NCI-H1436 (cell line): ENCODE measurements at regions not wholly inside any gene's neighbourhood (a gene's known extent, or its start where the extent isn't known, plus 50 kb on each side); places are given as distances from the start of the nearest gene placed in this dataset.
"Not testable (repeated sequence)": the region's sequence is repeated elsewhere in the genome, so short reads cannot be mapped to it uniquely, and the experiment has no call there.

ENCODE experiments used
- DNase-seq: peaks from one replicate; lab custom pipeline; 2025; lab: John Stamatoyannopoulos, UW

GRCh38 chr14:45716572-45716971, 463.6 kb upstream of the MIS18BP1 start:
- DNase-seq = no peak

GRCh38 chr14:45715946-45716345, 462.9 kb upstream of the MIS18BP1 start:
- DNase-seq = no peak

DNA sequence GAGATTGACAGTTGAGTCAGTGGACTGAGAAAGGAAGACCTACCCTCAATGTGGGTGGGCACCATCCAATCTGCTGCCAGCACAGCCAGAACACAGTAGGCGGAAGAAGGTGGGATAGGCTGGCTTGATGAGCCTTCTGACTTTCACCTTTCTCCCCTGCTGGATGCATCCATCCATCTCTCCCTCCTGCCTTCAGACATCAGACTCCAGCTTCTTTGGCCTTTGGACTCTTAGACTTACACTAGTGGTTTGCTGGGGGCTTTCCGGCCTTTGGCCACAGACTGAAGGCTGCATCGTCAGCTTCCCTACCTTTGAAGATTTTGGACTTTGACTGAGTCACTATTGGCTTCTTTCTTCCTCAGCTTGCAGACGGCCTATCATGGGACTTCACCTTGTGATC, 456.5 kb upstream of the MIS18BP1 start:
- no peak for DNase-seq

- no peak for DNase-seq
Measured at GRCh38 chr14:45705940-45706534, 453.0 kb upstream of the MIS18BP1 start.

DNA sequence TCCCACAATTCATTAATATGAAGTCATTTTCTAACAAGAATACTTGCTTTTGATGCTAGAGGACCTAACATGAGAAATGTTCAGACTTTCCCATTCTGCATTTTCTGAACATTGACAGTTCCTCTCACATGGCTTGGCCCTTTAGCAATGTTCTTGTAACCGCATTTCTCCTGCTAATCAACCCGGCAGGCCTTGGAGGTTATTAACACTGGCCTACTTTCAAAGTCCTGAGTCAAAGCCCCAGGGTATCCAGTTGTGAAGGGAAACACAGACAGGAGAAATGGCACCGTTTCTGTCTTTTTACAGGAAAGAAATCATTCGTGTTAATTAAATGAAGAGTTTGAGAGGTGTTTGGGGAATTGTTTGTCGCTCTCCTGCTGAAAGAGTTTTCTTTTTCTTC, 446.5 kb upstream of the MIS18BP1 start:
- no peak for DNase-seq

DNA sequence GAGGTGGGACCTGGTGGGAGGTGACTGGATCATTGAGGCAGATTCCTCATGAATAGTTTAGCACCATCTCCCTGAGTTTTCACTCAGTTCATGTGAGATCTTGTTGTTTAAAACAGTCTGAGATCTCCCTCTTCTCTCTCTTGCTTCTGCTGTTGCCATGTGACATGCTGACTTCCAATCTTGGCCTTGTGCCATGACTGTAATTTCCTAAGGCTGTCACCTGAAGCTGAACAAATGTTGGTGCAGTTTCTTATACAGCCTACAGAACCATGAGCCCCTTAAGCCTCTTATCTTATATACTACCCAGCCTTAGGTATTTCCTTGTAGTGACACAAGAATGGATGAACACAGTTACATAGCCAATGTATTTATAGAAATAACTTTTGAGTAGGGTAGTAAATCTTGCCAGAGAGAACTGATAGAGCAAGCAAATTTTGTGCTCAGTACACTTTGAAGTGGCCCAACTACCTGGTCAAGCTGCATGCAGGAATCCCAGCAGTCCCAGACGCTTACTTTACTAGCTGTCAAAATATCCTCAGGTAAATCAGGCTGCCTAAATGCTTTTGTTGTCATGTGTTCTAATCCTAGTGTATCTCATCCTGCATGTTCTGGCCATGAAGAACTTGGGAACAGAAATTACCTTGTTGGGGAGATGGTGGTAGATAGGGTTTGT, 445.6 kb upstream of the MIS18BP1 start:
- DNase-seq = peak; percentile 27

DNA sequence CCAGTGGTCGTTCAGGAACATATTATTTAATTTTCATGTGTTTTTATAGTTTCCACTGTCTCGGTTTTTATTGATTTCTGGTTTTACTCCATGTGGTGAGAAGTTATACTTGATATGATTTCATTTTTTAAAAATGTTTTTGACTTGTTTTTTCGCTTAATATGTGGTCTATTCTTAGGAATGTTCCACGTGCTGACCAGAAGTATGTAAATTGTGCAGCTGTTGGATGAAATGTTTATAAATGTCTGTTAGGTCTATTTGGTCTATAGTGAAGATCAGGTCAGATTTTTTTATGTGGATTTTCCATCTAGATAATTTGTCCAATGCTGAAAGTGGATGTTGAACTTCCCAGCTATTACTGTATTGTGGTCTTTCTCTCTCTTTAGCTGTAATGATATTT, 433.8 kb upstream of the MIS18BP1 start:
- DNase-seq = no peak

DNA sequence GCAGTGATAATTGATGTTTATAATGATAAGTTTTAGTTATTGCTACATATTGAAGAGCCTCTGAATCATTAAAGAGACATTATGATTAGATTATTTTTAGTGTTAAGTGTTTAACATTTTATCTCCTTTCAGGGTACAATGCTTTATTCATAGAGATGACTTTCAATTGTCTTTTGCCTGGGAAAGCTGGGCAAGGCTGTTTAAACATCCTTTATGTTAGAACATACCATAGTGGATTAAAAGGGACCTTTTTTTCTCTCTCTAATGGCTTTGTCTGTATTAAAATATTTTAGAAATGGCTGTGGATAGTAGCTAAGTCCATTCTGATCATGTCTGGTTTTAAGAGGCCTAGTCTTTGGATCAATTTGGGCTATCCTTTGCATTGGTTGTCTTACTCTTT, 427.5 kb upstream of the MIS18BP1 start:
- DNase-seq = no peak

- no peak for DNase-seq
Measured at GRCh38 chr14:45679853-45680252, 426.9 kb upstream of the MIS18BP1 start.

- no peak for DNase-seq
Measured at GRCh38 chr14:45678163-45678562, 425.2 kb upstream of the MIS18BP1 start.

- no peak for DNase-seq
Measured at GRCh38 chr14:45673420-45673819, 420.4 kb upstream of the MIS18BP1 start.

DNA sequence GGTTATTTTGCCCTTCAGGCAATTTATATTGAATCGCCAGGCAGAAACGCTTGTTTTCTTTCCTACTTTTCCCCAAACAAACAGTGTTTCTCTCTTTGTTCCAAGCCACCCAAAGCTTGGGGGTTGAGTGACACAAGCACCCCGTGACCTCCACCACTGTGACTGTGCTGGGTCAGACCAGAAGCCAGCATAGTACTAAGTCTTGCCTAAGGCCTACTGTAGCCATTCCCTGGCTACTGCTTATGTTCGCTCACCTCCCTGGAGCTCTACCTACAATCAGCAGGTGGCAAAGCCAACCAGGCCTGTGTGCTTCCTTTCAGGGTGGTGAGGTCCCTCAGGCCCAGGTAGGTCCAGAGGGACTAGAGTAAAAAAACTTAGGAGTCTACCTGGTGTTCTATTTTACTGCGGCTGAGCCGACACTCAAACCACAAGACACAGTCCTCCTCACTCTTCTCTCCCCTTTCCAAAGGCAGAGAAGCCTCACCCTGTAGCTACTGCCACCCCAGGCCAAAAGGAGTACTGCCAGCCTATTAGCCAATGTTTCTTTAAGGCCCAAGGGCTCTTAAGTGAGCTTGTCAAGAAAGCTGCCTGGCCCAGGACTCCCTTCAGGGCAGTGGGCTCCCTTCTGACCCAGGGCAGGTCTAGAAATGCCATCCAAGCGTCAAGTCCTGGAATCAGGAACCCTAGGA, 411.8 kb upstream of the MIS18BP1 start:
- DNase-seq = no peak

GRCh38 chr14:45658917-45659299, 405.9 kb upstream of the MIS18BP1 start:
- DNase-seq = no peak

- DNase-seq = no peak
Measured at GRCh38 chr14:45658226-45658916, 405.4 kb upstream of the MIS18BP1 start.

- no peak for DNase-seq
Measured at GRCh38 chr14:45651890-45652289, 398.9 kb upstream of the MIS18BP1 start.

DNA sequence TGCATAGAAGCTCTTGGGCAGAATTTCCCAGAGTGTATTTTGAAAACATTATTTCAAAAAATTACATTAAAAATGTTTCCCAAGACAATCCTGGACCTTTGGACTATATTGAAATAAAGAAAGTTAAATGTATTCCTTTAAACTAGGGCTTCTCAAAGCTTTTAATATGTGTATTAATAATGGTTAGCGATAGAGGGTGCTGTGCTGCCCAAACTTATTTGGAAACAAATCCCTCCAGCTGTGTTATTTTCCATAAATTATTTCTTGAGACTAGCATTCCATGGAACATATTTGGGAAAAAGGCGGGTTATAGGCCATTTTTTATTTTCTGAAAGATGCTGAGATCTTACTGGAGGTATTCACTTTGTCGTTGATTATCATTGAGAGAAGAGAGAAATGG, 397.8 kb upstream of the MIS18BP1 start:
- DNase-seq = no peak

- DNase-seq = no peak
Measured at GRCh38 chr14:45649051-45649450, 396.0 kb upstream of the MIS18BP1 start.

DNA sequence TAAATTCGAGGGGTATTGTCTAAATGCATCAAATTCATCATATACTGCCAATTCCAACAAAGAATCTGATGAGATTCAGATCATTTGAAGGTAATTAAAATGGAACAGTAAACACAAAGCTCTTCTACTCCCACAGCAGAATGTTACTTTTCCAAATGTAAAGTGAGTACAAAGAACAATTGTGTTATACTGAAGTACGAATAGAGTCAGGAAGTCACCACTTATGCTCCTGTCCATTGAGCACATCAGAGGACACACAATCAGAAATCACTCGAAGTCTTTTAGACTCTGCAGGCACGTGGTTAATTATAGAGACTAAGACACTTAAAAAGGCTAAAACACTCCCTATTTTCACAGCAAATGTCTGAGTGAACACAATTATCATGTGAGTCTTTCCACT, 388.5 kb upstream of the MIS18BP1 start:
- DNase-seq = no peak

DNA sequence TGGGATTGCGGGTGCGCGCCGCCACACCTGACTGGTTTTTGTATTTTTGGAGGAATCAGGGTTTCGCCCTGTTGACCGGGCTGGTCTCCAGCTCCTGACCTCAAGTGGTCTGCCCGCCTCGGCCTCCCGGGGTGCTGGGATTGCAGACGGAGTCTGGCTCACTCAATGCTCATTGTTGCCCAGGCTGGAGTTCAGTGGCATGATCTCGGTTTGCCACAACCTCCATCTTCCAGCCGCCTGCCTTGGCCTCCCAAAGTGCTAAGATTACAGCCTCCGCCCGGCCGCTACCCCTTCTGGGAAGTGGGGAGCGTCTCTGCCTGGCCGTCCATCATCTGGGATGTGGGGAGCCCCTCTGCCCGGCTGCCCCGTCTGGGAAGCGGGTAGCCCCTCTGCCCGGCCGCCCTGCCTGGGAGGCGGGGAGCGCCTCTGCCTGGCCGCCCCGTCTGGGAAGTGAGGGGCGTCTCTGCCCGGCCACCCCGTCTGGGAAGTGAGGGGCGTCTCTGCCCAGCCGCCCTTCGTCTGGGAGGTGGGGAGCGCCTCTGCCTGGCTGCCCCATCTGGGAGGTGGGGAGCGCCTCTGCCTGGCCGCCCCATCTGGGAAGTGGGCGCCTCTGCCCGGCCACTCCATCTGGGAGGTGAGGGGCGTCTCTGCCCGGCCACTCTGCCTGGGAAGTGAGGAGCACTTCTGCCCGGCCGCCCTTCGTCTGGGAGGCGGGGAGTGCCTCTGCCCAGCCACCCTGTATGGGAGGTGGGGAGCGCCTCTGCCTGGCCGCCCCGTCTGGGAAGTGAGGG, 381.8 kb upstream of the MIS18BP1 start:
- not testable (repeated sequence) for DNase-seq

GRCh38 chr14:45633220-45633984, 380.4 kb upstream of the MIS18BP1 start:
- no peak for DNase-seq

- no peak for DNase-seq
Measured at GRCh38 chr14:45621731-45622130, 368.7 kb upstream of the MIS18BP1 start.
